IPS-20b (cell line): ENCODE measurements at regions not wholly inside any gene's neighbourhood (a gene's known extent, or its start where the extent isn't known, plus 50 kb on each side); places are given as distances from the start of the nearest gene placed in this dataset.

Source experiments
- H3K27ac ChIP-seq: one replicate; pipeline ENCODE4 v1.5.1; 2013; ENCODE audit warnings: low read length
- H3K27me3 ChIP-seq: 2 replicates; pipeline ENCODE4 v1.6.1; 2013; ENCODE audit warnings: mild to moderate bottlenecking, low read length, inconsistent platforms; ENCODE audit not compliant: insufficient read depth
- H3K36me3 ChIP-seq: 2 replicates; pipeline ENCODE4 v1.6.1; 2013; ENCODE audit warnings: low read depth, mild to moderate bottlenecking, inconsistent platforms, low read length, moderate library complexity; ENCODE audit not compliant: insufficient read depth
- H3K4me1 ChIP-seq: 2 replicates; pipeline ENCODE4 v1.6.1; 2013; ENCODE audit warnings: mild to moderate bottlenecking, control low read depth, inconsistent platforms, low read length, moderate library complexity; ENCODE audit not compliant: insufficient read depth
- H3K4me3 ChIP-seq: 2 replicates; pipeline ENCODE4 v1.5.1; 2013; ENCODE audit warnings: mild to moderate bottlenecking, low read length, inconsistent platforms
- H3K9ac ChIP-seq: 2 replicates; pipeline ENCODE4 v1.6.1; 2013; ENCODE audit warnings: low read depth, mild to moderate bottlenecking, inconsistent platforms, low read length, moderate library complexity
- H3K9me3 ChIP-seq: 2 replicates; pipeline ENCODE4 v1.6.1; 2013; ENCODE audit warnings: mild to moderate bottlenecking, low read depth, low read length, inconsistent platforms; ENCODE audit not compliant: insufficient read depth

DNA sequence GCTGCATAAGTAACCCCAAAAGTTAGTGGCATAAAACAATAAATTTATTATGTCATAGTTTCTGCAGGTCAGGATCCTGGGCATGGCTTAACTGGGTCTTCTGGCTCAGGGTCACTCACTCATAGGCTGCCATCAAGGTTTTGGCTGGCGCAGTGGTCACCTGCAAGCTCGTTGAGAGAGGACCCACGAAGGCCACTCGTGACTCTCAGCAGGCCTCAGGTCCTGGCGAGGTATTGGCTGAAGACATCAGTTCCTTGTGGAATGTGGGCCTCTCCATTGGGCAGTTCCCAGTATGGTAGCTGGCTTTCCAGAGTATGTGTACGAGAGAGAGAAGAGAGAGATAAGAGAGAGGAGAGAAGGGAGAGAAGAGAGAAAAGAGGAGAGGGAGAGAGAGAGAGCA lies 138.3 kb upstream of the KLF14 start:
- H3K4me3 ChIP-seq: no peak overlapping the region
- no peaks in the 10 kb centered on the region for H3K36me3 ChIP-seq
- peaks cover 14% of the 10 kb centered on the region; the same call in 1 of the 2 replicates for H3K4me1 ChIP-seq
- no peaks in the 10 kb centered on the region for H3K9me3 ChIP-seq
- no peaks in the 10 kb centered on the region for H3K27me3 ChIP-seq
- H3K9ac ChIP-seq: no peak overlapping the region
- no peak overlapping the region for H3K27ac ChIP-seq

DNA sequence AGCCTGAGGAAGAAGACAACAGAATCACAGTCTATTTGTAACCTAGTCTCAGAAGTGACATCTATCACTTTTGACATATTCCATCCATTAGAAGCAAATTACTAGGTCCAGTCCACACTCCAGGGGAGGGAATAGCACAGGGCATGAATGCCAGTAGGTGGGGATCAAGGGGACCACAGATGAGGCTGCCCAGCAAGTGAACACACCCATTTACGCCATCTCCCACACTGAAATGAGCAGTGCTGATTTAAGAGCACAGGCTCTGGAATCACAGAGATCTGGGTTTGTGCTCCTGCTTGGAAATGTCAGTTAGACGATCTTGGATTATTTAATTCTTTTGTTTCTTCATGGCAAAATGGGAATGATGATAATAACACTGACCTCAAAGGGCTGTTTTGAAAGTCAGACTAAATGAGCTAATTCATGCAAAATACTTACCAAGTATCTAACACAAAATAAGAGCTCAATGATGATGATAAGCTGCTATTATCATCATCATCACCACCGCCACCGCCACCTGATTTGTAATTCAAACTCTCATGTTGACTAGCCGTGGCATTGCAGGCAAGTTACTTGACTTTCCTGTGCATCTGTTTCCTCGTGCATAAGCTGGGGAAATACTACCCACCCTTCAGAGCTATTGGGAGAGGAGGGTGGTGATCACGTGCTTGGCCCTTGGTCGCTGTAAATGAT lies 138.9 kb upstream of the KLF14 start:
- Histone ChIP-seq H3K4me3 (no peak overlapping the region), H3K4me1 (peaks cover 18% of the 10 kb centered on the region; the same call in 1 of the 2 replicates), H3K9me3 (no peaks in the 10 kb centered on the region), H3K9ac (no peak overlapping the region), H3K27me3 (no peaks in the 10 kb centered on the region), H3K36me3 (no peaks in the 10 kb centered on the region), H3K27ac (no peak overlapping the region)

DNA sequence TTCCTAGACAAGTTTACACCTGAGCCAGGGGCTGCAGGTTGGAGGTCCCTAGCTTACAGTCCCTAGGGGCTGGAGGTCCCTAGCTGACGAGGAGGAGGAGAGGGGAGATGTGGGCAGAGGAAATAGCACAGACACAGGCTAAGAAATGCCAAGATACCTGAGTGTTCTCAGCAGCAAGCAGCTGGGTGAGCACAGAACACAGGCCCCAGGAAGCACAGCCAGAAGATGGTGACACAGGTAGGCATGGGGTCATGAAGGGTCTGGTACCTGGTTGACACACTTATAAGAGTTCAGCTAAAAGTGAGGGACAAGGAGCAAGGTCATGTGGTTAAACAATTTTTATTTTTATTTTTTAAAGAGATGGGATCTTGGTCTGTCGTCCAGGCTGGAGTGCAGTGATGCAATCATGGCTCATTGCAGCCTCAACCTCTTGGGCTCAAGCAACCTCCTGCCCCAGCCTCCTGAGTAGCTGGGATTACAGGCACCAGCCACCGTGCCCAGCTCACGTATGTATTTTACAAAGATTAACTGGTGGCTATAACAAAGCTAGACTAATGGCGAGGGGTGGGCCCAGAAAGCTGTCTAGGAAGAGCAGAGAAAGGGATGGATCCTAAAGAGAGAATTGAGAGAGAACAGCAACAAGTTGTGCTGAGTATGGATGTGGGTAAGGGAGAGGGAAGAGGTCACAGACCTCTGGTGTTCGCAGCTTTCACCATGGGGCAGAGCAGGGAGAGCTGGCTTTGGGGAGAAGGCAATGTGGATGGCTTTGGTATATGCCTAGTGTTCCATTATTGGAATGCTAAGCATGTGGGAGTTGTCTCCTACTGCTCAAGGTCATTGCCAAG lies 140.3 kb upstream of the KLF14 start:
- H3K4me1 ChIP-seq: peaks cover 27% of the 10 kb centered on the region; the same call in 1 of the 2 replicates
- H3K27ac ChIP-seq: no peak overlapping the region
- no peaks in the 10 kb centered on the region for H3K27me3 ChIP-seq
- no peak overlapping the region for H3K4me3 ChIP-seq
- H3K9ac ChIP-seq: no peak overlapping the region
- no peaks in the 10 kb centered on the region for H3K36me3 ChIP-seq
- H3K9me3 ChIP-seq: no peaks in the 10 kb centered on the region

DNA sequence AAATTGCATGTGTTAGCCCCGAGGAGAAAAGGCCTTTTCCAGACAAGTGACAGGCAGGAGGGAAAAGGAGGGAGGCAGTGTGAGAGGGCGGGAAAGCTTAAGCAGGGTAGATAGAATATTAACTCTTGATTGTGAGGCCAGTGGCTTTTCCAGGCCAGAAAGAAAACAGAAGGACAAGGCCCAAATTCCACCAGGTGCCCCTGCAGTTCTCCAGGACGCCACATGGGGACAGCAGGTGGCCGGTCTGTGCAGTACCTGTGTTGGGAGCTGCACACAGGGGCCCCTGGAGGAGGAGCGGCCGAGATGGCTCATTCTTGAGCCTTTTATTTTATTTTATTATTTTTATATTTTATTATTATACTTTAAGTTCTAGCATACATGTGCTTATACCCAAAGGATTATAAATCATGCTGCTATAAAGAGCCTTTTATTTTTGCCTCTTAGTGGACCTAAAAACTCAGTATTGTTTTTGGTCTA lies 141.3 kb upstream of the KLF14 start:
- Histone ChIP-seq H3K27ac (no peak overlapping the region), H3K9ac (no peak overlapping the region), H3K4me1 (peaks cover 29% of the 10 kb centered on the region; the same call in 1 of the 2 replicates), H3K9me3 (no peaks in the 10 kb centered on the region), H3K27me3 (no peaks in the 10 kb centered on the region), H3K36me3 (no peaks in the 10 kb centered on the region), H3K4me3 (no peak overlapping the region)

DNA sequence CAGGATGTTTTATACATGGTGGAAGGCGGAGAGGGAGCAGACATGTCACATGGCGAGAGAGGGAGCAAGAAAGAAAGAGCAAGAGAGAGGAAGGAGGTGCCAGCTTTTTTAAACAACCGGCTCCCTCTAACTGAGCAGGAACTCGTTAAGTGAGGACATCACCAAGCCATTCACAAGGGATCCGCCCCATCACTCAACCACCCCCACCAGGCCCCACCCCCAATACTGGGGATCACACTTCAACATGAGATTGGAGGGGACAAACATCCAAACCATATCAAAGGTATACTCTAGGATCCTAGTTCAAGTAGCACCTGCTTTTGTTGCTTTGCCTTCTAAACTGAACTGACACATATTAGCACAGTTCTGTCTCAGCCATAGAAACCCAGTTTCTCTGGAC lies 141.9 kb upstream of the KLF14 start:
- H3K9ac ChIP-seq: no peak overlapping the region
- H3K36me3 ChIP-seq: no peaks in the 10 kb centered on the region
- H3K27me3 ChIP-seq: no peaks in the 10 kb centered on the region
- H3K4me3 ChIP-seq: no peak overlapping the region
- no peak overlapping the region for H3K27ac ChIP-seq
- H3K9me3 ChIP-seq: no peaks in the 10 kb centered on the region
- peaks cover 29% of the 10 kb centered on the region; the same call in 1 of the 2 replicates for H3K4me1 ChIP-seq

DNA sequence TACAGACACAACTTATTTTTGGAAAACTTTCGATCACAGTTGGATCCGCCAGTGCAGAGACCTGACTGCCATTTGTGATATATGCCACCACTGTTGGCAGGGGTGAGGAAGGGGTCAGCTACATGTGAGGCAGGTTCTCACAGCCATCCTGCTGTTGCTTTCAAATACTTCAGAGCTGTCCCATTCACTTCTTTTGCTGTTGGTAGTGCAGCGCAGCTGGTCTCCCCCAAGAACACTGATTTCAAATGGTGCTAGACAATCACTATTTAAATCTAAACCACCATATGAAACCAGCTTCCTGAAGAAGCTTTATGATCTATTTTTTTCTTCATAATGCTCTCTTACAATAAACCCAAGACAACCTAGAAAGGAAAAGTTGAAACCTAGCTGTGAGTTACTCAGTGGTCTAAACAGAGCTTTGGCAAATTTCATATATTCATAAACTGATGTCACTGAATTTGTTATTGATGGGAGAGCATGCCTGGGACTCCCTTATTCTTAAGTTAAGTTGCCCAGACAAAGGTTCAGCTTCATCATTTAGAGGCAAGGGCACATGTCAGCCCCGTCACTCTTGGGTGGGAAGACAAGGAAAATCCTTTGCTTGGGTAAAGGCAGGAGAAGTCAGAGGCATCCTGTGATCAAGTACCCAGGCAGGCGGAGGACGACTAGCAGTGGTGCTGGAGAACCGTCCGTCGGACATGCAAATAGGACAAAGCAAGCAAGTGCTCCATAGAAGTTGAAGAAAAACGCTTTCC lies 143.4 kb upstream of the KLF14 start:
- H3K9me3 ChIP-seq: no peaks in the 10 kb centered on the region
- no peaks in the 10 kb centered on the region for H3K36me3 ChIP-seq
- no peak overlapping the region for H3K27ac ChIP-seq
- H3K27me3 ChIP-seq: no peaks in the 10 kb centered on the region
- no peak overlapping the region for H3K9ac ChIP-seq
- peaks cover 29% of the 10 kb centered on the region; the same call in 1 of the 2 replicates for H3K4me1 ChIP-seq
- H3K4me3 ChIP-seq: no peak overlapping the region

DNA sequence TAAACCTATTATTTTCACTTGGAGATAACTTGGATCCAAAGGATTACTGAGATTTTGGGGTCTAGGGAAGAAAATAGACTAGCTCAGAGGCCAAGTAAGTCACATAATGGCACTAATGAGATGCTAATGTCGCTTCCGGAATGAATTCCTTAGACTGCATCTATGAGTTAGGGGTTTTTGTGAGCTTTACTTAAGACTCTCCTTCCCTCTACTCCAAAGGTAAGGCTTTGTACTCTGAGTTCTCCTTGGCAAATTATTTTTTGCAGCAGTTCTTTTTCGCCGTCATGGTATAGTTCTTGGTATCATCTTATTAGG lies 143.9 kb upstream of the KLF14 start:
- Histone ChIP-seq H3K4me3 (no peak overlapping the region), H3K36me3 (no peaks in the 10 kb centered on the region), H3K4me1 (peaks cover 29% of the 10 kb centered on the region; the same call in 1 of the 2 replicates), H3K27ac (no peak overlapping the region), H3K27me3 (no peaks in the 10 kb centered on the region), H3K9ac (no peak overlapping the region), H3K9me3 (no peaks in the 10 kb centered on the region)

DNA sequence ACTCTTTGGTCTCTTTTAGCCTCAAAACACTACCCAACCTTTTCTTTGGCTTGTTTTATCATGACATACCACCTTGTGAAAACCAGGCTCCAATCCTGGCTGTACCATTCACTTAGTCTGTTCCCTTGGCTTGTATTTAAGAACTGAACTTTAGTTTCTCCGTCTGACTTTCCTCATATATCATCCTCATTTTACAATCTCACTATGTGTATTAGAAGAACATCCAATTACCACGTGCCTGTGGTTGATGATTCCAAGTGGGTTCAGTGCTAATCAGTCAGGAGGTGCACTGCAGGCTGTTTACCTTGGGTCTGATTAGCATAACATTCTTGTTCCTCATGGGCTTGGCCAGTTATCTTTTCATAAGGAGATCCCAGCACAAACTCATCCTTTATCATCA lies 144.8 kb upstream of the KLF14 start:
- Histone ChIP-seq H3K4me3 (no peak overlapping the region), H3K4me1 (peaks cover 29% of the 10 kb centered on the region; the same call in 1 of the 2 replicates), H3K27ac (no peak overlapping the region), H3K27me3 (no peaks in the 10 kb centered on the region), H3K9ac (no peak overlapping the region), H3K9me3 (no peaks in the 10 kb centered on the region), H3K36me3 (no peaks in the 10 kb centered on the region)

DNA sequence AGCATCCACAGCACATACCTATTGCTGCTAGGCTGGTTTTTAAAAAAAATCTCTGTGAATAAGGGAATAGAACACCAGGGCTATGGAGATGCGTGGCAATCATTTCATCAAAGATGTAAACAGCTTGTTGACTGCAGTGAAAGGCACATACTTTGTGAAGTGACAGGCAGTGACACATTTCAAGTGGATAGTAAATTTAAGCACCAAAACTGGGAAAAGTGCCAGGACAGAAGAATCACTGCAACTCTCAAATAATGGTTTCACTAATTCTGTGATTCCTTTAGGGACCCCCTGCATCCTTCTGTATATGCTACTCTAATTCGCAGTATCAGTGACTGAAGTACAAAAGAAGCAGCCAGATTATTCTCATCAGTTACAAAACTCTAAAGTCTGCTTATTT lies 145.2 kb upstream of the KLF14 start:
- no peak overlapping the region for H3K4me3 ChIP-seq
- no peak overlapping the region for H3K9ac ChIP-seq
- no peak overlapping the region for H3K27ac ChIP-seq
- no peaks in the 10 kb centered on the region for H3K27me3 ChIP-seq
- H3K36me3 ChIP-seq: no peaks in the 10 kb centered on the region
- H3K9me3 ChIP-seq: no peaks in the 10 kb centered on the region
- peaks cover 29% of the 10 kb centered on the region; the same call in 1 of the 2 replicates for H3K4me1 ChIP-seq

DNA sequence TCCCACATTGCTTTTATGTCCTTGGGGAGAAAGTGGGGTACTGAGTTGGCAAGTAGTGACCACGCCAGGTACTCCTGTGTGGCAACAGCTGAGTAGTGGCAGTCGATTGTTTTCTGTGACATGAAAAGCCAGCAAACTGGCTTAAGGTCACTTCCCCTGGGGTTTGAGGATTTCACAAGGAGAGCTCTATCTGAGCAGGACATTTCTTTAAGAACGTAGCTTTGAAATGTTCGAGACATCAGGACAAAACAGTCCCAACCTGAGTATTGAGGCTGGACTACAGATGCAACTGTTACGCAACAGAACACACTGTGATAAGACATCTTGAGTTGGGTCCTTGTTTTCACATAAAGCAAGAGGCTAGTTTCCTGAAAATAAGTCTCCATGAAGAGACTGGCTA lies 146.7 kb upstream of the KLF14 start:
- H3K4me1 ChIP-seq: peaks cover 36% of the 10 kb centered on the region; the same call in 1 of the 2 replicates
- H3K27ac ChIP-seq: no peak overlapping the region

DNA sequence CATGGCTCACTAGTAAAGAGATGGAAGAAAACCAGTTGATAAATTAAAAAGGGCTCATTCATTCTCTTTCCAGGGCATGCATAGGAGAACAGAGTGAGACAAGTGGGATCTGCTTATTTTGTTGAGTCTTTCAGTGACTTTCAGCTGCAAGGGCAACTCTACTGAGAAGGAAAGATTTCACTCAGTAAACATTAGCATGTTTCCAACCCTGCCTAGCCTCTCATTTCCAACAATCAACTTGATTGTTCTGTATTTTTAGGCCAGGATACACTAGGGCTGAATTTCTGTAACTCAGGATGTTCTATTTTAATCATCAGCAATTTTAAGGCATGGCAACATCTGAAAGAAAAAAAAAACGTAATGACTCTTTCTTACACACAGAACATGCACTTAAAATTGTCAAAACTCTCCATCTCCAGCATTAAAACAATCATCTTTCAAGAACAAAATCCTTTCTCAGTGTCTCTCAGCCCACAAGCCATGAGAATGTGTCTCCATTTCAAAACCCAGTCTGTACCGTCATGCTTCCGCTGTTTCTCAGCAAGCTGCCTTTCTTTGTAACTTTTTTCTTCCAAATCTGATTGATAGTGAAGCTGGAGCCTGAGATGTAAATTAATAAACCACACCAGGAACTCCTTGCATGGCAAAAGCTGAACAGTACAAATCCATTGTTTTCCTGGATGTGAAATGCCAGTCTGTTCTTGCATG lies 147.2 kb upstream of the KLF14 start:
- no peak overlapping the region for H3K9ac ChIP-seq
- no peak overlapping the region for H3K4me3 ChIP-seq
- no peaks in the 10 kb centered on the region for H3K36me3 ChIP-seq
- no peak overlapping the region for H3K27ac ChIP-seq
- H3K27me3 ChIP-seq: no peaks in the 10 kb centered on the region
- peaks cover 32% of the 10 kb centered on the region; the same call in 1 of the 2 replicates for H3K4me1 ChIP-seq
- H3K9me3 ChIP-seq: no peaks in the 10 kb centered on the region

More for the DNA sequence above, 146.7 kb upstream of the KLF14 start:
- H3K4me3 ChIP-seq: no peak overlapping the region
- H3K9ac ChIP-seq: no peak overlapping the region
- H3K36me3 ChIP-seq: no peaks in the 10 kb centered on the region
- H3K27me3 ChIP-seq: no peaks in the 10 kb centered on the region
- no peaks in the 10 kb centered on the region for H3K9me3 ChIP-seq
